Glutamatergic neuron (in vitro differentiated cells): ENCODE measurements at regions not wholly inside any gene's neighbourhood (a gene's known extent, or its start where the extent isn't known, plus 50 kb on each side); places are given as distances from the start of the nearest gene placed in this dataset.

Experiments used
- DNase-seq: peaks from one replicate; pipeline ENCODE4 v3.0.0; 2022
- H3K27ac Mint-ChIP-seq: one replicate; pipeline ENCODE4 v1.8.0; 2020; ENCODE audit warnings: mild to moderate bottlenecking, mixed read lengths, inconsistent platforms; ENCODE audit not compliant: unreplicated experiment
- H3K27me3 Mint-ChIP-seq: one replicate; pipeline ENCODE4 v1.8.0; 2020; ENCODE audit warnings: mild to moderate bottlenecking, moderate library complexity, mixed read lengths, inconsistent platforms; ENCODE audit not compliant: unreplicated experiment
- H3K36me3 Mint-ChIP-seq: one replicate; pipeline ENCODE4 v1.8.0; 2020; ENCODE audit warnings: mild to moderate bottlenecking, mixed read lengths, inconsistent platforms; ENCODE audit not compliant: unreplicated experiment
- H3K4me1 Mint-ChIP-seq: one replicate; pipeline ENCODE4 v1.8.0; 2020; ENCODE audit warnings: mild to moderate bottlenecking, low read depth, mixed read lengths, inconsistent platforms; ENCODE audit not compliant: unreplicated experiment
- H3K4me3 Mint-ChIP-seq: one replicate; pipeline ENCODE4 v1.8.0; 2020; ENCODE audit warnings: mild to moderate bottlenecking, mixed read lengths, inconsistent platforms; ENCODE audit not compliant: unreplicated experiment
- H3K9me3 Mint-ChIP-seq: one replicate; pipeline ENCODE4 v1.8.0; 2020; ENCODE audit warnings: mild to moderate bottlenecking, moderate library complexity, mixed read lengths, inconsistent platforms; ENCODE audit not compliant: unreplicated experiment
- TF ChIP-seq, protein P1 (sequence below): fragments of 200-600 bp; sonication (generic); IDR thresholded peaks from one replicate; pipeline ENCODE4 v1.5.0; 2021; ENCODE audit not compliant: partially characterized antibody, unreplicated experiment

- Mint-ChIP-seq H3K27me3 (no peaks in the 10 kb centered on the region), H3K9me3 (peaks cover 7% of the 10 kb centered on the region), H3K36me3 (peaks cover 10% of the 10 kb centered on the region), H3K27ac (no peak overlapping the region), H3K4me1 (no peaks in the 10 kb centered on the region), H3K4me3 (no peak overlapping the region)
- DNase-seq: no peak
- TF ChIP-seq, protein P1, sequence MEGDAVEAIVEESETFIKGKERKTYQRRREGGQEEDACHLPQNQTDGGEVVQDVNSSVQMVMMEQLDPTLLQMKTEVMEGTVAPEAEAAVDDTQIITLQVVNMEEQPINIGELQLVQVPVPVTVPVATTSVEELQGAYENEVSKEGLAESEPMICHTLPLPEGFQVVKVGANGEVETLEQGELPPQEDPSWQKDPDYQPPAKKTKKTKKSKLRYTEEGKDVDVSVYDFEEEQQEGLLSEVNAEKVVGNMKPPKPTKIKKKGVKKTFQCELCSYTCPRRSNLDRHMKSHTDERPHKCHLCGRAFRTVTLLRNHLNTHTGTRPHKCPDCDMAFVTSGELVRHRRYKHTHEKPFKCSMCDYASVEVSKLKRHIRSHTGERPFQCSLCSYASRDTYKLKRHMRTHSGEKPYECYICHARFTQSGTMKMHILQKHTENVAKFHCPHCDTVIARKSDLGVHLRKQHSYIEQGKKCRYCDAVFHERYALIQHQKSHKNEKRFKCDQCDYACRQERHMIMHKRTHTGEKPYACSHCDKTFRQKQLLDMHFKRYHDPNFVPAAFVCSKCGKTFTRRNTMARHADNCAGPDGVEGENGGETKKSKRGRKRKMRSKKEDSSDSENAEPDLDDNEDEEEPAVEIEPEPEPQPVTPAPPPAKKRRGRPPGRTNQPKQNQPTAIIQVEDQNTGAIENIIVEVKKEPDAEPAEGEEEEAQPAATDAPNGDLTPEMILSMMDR: no peak
These were observed 395.5 kb upstream of the SLC30A5 start for GRCh38 chr5:68698025-68698940.

DNA sequence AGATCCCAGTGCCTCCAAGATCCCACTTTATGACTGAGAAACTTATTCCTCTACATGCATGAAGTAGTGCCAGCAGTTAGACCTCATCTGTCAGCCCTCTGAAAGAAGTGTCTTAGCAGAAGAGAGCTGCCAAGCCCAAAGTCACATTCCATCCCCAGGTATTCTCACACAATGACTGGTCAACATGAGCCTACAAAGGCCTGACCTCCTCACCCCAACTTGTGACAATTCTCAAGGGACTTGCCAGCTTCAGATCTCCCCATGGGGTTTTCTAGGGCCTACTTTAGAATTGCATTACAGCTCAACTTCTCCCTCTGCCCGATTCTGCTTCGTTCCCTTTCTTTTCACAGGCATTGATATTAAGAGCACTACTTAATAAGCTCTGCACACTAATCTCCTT, 393.8 kb upstream of the SLC30A5 start:
- DNase-seq: no peak
- H3K9me3 Mint-ChIP-seq: peaks cover 3% of the 10 kb centered on the region
- H3K4me1 Mint-ChIP-seq: no peaks in the 10 kb centered on the region
- no peak overlapping the region for H3K4me3 Mint-ChIP-seq
- H3K27ac Mint-ChIP-seq: no peak overlapping the region
- no peaks in the 10 kb centered on the region for H3K27me3 Mint-ChIP-seq
- H3K36me3 Mint-ChIP-seq: peaks cover 5% of the 10 kb centered on the region
- TF ChIP-seq, protein P1: no peak

DNA sequence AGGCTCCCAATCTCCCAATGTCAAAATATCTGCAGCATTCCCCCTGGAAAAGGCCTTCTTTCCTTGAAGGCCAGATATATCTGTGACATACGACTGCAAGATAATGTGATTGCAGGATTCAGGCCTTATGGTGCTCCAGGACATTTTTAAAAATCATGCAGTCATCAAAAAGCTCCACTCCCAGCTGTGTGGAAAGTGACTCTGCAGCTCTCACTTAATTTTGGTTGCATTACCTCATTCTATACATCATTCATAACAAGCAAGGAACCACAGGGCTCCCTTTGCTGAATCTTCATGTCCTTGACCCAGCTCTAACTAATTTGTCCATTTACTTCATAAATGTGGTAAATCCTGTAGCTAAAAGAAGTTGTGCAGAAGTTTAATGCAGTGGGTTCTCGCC, 386.2 kb upstream of the SLC30A5 start:
- Mint-ChIP-seq H3K4me3 (no peak overlapping the region), H3K36me3 (no peaks in the 10 kb centered on the region), H3K27me3 (peaks cover 1% of the 10 kb centered on the region), H3K27ac (no peak overlapping the region), H3K9me3 (no peaks in the 10 kb centered on the region), H3K4me1 (peaks cover 5% of the 10 kb centered on the region)
- DNase-seq: no peak
- TF ChIP-seq, protein P1: no peak

DNA sequence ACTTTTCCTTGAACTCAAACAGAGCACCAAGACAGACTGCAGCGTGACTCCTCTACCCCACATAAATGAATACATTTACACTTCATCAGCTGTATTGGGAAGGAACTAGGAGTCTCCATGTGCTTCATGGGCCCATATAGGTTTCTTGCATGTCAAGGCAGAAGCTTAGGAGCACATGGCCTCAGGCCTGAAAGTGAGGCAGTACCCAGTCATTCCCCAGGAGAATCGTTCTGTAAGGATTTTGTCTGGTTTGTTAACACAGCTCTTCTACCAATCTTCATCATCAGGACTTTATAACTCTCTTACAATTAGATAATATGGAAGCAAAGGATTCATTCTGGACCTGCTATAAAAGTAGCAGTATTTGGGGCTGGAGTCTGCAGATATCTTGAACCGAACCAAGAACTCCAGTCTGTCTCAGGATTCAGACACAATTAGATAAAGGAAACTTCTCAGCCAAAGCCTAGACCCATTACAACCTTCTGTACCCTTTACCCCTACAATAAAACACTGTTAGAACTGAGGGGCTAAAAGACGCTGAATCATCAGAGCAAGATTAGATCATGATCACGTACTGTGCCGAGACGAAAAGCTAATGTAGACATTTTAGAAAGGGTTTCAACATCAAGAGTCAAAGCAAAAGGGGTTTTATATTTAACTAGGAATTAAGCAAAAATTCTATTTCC, 385.5 kb upstream of the SLC30A5 start:
- no peak overlapping the region for H3K4me3 Mint-ChIP-seq
- TF ChIP-seq, protein P1: no peak
- H3K9me3 Mint-ChIP-seq: no peaks in the 10 kb centered on the region
- peaks cover 1% of the 10 kb centered on the region for H3K27me3 Mint-ChIP-seq
- H3K36me3 Mint-ChIP-seq: no peaks in the 10 kb centered on the region
- DNase-seq: no peak
- H3K27ac Mint-ChIP-seq: no peak overlapping the region
- peaks cover 5% of the 10 kb centered on the region for H3K4me1 Mint-ChIP-seq

GRCh38 chr5:68708842-68709170, 385.0 kb upstream of the SLC30A5 start:
- no peaks in the 10 kb centered on the region for H3K36me3 Mint-ChIP-seq
- no peak for DNase-seq
- H3K27ac Mint-ChIP-seq: no peak overlapping the region
- peaks cover 5% of the 10 kb centered on the region for H3K4me1 Mint-ChIP-seq
- no peaks in the 10 kb centered on the region for H3K9me3 Mint-ChIP-seq
- TF ChIP-seq, protein P1: no peak
- H3K27me3 Mint-ChIP-seq: peaks cover 1% of the 10 kb centered on the region
- H3K4me3 Mint-ChIP-seq: no peak overlapping the region
